ENCODE measurements at regions not wholly inside any gene's neighbourhood (a gene's known extent, or its start where the extent isn't known, plus 50 kb on each side); places are given as distances from the start of the nearest gene placed in this dataset.

DNA sequence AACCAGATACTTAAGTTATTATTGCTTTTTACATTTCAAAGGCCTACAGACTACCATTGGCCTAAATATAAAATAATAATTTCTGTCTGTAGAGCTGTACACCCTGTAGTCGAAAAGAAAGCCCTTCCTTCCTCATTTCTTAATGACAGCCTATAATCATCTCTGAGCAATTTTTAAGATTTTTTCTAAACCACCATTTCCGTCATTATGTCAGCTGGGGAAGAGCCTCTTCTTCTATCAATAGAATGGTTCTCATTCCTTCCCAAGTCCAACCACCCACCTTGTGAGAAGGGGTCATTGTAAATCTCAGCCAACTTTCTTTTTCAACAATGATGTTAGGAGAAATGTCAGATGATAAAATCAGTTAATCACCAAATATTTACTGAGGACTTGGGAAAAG is 91.8 kb downstream of the PLEKHG1 start:
- H3K27me3 ChIP-seq (ENCODE audit: low read depth, low read length), result no peaks in the 10 kb centered on the region
- H3K4me1 ChIP-seq (ENCODE audit: low read length), result peaks cover 66% of the 10 kb centered on the region
- H3K4me3 ChIP-seq (ENCODE audit: low read length), result peak overlapping the region; percentile 5; the same call in 1 of the 2 replicates
- H3K9me3 ChIP-seq (ENCODE audit: insufficient read depth, low read length), result no peaks in the 10 kb centered on the region
- H3K4me2 ChIP-seq (ENCODE audit: low read length), result peak overlapping the region; percentile 57
- peaks cover 52% of the 10 kb centered on the region for H4K20me1 ChIP-seq (ENCODE audit: insufficient read depth, low read length)
- H3K27ac ChIP-seq (ENCODE audit: low read length), result peak overlapping the region; percentile 76
- peaks cover 80% of the 10 kb centered on the region for H3K79me2 ChIP-seq (ENCODE audit: low read length)
- peaks cover 15% of the 10 kb centered on the region for H3K36me3 ChIP-seq (replicated peaks; ENCODE audit: low read depth, low read length)
- no peak overlapping the region for H2AFZ ChIP-seq (ENCODE audit: low read depth, low read length)
- no peak for TF ChIP-seq EZH2phosphoT487 (IDR thresholded peaks at IDR 0.05; ENCODE audit: low read depth)
- TF ChIP-seq, protein P1, sequence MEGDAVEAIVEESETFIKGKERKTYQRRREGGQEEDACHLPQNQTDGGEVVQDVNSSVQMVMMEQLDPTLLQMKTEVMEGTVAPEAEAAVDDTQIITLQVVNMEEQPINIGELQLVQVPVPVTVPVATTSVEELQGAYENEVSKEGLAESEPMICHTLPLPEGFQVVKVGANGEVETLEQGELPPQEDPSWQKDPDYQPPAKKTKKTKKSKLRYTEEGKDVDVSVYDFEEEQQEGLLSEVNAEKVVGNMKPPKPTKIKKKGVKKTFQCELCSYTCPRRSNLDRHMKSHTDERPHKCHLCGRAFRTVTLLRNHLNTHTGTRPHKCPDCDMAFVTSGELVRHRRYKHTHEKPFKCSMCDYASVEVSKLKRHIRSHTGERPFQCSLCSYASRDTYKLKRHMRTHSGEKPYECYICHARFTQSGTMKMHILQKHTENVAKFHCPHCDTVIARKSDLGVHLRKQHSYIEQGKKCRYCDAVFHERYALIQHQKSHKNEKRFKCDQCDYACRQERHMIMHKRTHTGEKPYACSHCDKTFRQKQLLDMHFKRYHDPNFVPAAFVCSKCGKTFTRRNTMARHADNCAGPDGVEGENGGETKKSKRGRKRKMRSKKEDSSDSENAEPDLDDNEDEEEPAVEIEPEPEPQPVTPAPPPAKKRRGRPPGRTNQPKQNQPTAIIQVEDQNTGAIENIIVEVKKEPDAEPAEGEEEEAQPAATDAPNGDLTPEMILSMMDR (IDR thresholded peaks at IDR 0.05; ENCODE audit: low read depth, low read length), result no peak
- H3K9ac ChIP-seq (ENCODE audit: low read length), result peak overlapping the region; percentile 23; the same call in 1 of the 2 replicates

DNA sequence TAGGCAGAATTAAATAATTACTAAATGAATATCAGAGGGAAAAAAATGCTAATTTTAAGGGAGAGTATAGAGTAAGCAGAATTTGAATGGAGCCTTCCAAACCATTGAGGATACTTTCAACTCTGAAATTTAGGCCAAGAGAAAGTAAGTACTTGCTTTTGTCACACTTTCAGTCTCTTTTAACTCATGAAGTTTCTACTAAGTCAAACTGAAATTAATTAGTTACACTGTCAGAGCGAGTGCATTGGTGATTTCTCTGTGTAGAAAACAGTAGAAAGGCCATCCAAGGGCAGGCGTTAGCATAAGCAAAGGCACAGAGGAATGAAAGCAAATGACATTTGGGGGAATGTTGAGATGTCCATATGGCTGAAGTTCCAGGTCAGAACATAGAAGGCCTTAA is 92.9 kb downstream of the PLEKHG1 start:
- H3K9ac ChIP-seq (ENCODE audit: low read length), result peak overlapping the region; percentile 23; the same call in 1 of the 2 replicates
- H4K20me1 ChIP-seq (ENCODE audit: insufficient read depth, low read length), result peaks cover 49% of the 10 kb centered on the region
- peaks cover 19% of the 10 kb centered on the region for H3K36me3 ChIP-seq (replicated peaks; ENCODE audit: low read depth, low read length)
- H3K4me3 ChIP-seq (ENCODE audit: low read length), result peak overlapping the region; percentile 26; the same call in 1 of the 2 replicates
- H3K4me2 ChIP-seq (ENCODE audit: low read length), result peak overlapping the region; percentile 57
- H3K27me3 ChIP-seq (ENCODE audit: low read depth, low read length), result no peaks in the 10 kb centered on the region
- H2AFZ ChIP-seq (ENCODE audit: low read depth, low read length), result no peak overlapping the region
- H3K27ac ChIP-seq (ENCODE audit: low read length), result peak overlapping the region; percentile 76
- H3K9me3 ChIP-seq (ENCODE audit: insufficient read depth, low read length), result no peaks in the 10 kb centered on the region
- peaks cover 74% of the 10 kb centered on the region for H3K4me1 ChIP-seq (ENCODE audit: low read length)
- no peak for TF ChIP-seq EZH2phosphoT487 (IDR thresholded peaks at IDR 0.05; ENCODE audit: low read depth)
- TF ChIP-seq, protein P1 (IDR thresholded peaks at IDR 0.05; ENCODE audit: low read depth, low read length), result no peak
- H3K79me2 ChIP-seq (ENCODE audit: low read length), result peaks cover 80% of the 10 kb centered on the region

DNA sequence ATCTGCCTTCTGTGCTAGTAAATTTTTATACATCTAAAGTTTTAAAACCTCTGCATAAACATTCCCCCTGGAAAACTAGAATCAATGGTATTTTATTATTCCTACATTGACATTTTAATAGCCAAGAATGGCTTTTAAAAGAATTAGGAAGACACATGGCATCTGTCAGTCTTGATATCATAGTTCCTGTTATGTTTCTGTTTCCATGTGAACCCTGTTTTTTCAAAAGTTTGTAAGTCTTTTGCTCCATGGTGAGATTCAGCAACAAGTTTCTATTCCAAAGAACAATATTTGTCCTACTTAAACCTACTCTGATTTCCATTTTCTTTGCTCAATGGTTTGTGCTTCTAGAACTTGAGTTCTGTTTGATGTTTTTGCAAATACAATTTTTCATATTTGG is 95.2 kb downstream of the PLEKHG1 start:
- H3K79me2 ChIP-seq (ENCODE audit: low read length), result peaks cover 85% of the 10 kb centered on the region
- H3K4me1 ChIP-seq (ENCODE audit: low read length), result peaks cover 80% of the 10 kb centered on the region
- H2AFZ ChIP-seq (ENCODE audit: low read depth, low read length), result no peak overlapping the region

DNA sequence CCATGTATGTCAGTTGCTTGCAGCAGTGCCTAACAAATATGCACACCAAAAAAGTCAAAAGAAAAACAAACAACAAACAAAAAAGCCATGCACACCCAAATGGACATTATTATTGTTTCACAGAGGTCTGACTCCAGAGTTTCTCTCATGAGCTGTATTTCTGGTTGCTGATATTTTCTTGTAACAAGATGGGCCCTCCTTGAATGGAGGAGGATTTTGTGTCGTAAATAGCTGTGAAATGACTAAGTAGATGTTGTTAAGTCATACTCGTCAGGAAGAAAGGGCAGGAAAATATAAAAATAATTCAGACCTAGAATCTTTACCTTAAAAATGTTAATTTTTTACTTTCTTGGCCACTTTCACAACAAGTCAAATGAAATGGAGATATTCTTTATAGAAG is 96.0 kb downstream of the PLEKHG1 start:
- Histone ChIP-seq H3K27ac (ENCODE audit: low read length) (no peak overlapping the region), H3K4me2 (ENCODE audit: low read length) (no peak overlapping the region), H3K36me3 (replicated peaks; ENCODE audit: low read depth, low read length) (peaks cover 15% of the 10 kb centered on the region)

More for the DNA sequence above, 95.2 kb downstream of the PLEKHG1 start:
- H3K4me2 ChIP-seq (ENCODE audit: low read length), result no peak overlapping the region
- no peaks in the 10 kb centered on the region for H3K27me3 ChIP-seq (ENCODE audit: low read depth, low read length)
- TF ChIP-seq, protein P1 (IDR thresholded peaks at IDR 0.05; ENCODE audit: low read depth, low read length), result no peak
- no peak for TF ChIP-seq EZH2phosphoT487 (IDR thresholded peaks at IDR 0.05; ENCODE audit: low read depth)
- no peak overlapping the region for H3K9ac ChIP-seq (ENCODE audit: low read length)
- no peak overlapping the region for H3K27ac ChIP-seq (ENCODE audit: low read length)
- no peak overlapping the region for H3K4me3 ChIP-seq (ENCODE audit: low read length)
- peaks cover 67% of the 10 kb centered on the region for H4K20me1 ChIP-seq (ENCODE audit: insufficient read depth, low read length)
- H3K9me3 ChIP-seq (ENCODE audit: insufficient read depth, low read length), result no peaks in the 10 kb centered on the region
- peaks cover 19% of the 10 kb centered on the region for H3K36me3 ChIP-seq (replicated peaks; ENCODE audit: low read depth, low read length)

More for the DNA sequence above, 96.0 kb downstream of the PLEKHG1 start:
- Histone ChIP-seq H3K79me2 (ENCODE audit: low read length) (peaks cover 85% of the 10 kb centered on the region), H3K9ac (ENCODE audit: low read length) (no peak overlapping the region), H4K20me1 (ENCODE audit: insufficient read depth, low read length) (peaks cover 69% of the 10 kb centered on the region), H3K4me3 (ENCODE audit: low read length) (no peak overlapping the region), H3K4me1 (ENCODE audit: low read length) (peaks cover 73% of the 10 kb centered on the region), H3K9me3 (ENCODE audit: insufficient read depth, low read length) (no peaks in the 10 kb centered on the region), H2AFZ (ENCODE audit: low read depth, low read length) (no peak overlapping the region), H3K27me3 (ENCODE audit: low read depth, low read length) (no peaks in the 10 kb centered on the region)
- TF ChIP-seq, protein P1 (IDR thresholded peaks at IDR 0.05; ENCODE audit: low read depth, low read length), result no peak
- no peak for TF ChIP-seq EZH2phosphoT487 (IDR thresholded peaks at IDR 0.05; ENCODE audit: low read depth)
